ENCODE measurements at regions not wholly inside any gene's neighbourhood (a gene's known extent, or its start where the extent isn't known, plus 50 kb on each side); places are given as distances from the start of the nearest gene placed in this dataset.

DNA sequence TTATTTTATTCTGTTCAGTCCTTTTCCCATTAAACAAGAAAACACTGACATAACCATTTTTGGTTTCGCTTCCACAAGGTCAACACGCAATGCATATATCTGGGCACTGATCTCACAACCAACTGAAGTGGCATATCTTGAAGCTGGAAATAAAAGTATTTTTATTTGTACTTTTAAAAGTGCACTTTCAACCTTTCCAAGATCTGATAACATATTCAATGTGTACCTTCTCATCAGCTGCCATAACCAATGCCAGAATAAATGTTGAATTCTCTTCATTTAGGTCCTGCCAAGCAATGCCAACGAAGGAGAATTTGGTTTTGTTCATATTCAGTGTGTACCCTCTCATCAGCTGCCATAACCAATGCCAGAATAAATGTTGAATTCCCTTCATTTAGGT, 148.9 kb upstream of the CEP126 start:
- TF ChIP-seq CTCF (IDR thresholded peaks at IDR 0.05) (no peak), EZH2 (IDR thresholded peaks at IDR 0.05) (no peak)
